Ishikawa (cell line): ENCODE measurements at regions not wholly inside any gene's neighbourhood (a gene's known extent, or its start where the extent isn't known, plus 50 kb on each side); places are given as distances from the start of the nearest gene placed in this dataset.

Experiments used
- CREB1 ChIP-seq: IDR thresholded peaks from 2 replicates; pipeline ENCODE4 v1.6.1; 2012; ENCODE audit warnings: low read depth
- EP300 ChIP-seq: IDR thresholded peaks from 2 replicates; pipeline ENCODE4 v1.6.1; 2012; ENCODE audit warnings: borderline replicate concordance
- TEAD4 ChIP-seq: IDR thresholded peaks from 2 replicates; pipeline ENCODE4 v1.6.1; 2012

DNA sequence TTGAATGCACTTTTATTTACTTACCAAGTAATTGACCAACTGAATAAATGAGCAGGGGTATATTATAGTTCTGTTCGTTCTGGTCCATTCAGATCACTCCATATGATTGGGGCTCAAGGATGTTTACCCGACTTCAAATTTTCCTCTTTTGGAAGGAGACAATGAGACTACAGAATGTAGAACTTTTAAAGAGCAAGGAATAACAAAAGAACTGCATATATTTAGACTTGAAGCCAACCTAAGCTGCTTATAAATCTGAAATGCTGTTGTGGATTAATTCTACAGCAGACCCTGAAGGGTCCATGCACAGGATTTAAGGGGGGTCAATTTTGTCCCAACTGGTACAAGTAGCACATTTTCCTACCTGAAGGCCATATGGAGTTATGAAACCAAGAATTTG is 610.8 kb downstream of the RAB28 start:
- TF ChIP-seq EP300 (no peak), TEAD4 (no peak), CREB1 (no peak)
